Activated naive CD4-positive, alpha-beta T cell treated with Interleukin-2 at 50 U/mL for 16 hours (primary cell): ENCODE measurements at regions not wholly inside any gene's neighbourhood (a gene's known extent, or its start where the extent isn't known, plus 50 kb on each side); places are given as distances from the start of the nearest gene placed in this dataset.
"Not testable (repeated sequence)": the region's sequence is repeated elsewhere in the genome, so short reads cannot be mapped to it uniquely, and the experiment has no call there.

Experiments
- DNase-seq: peaks from one replicate; pipeline ENCODE4 v3.0.0-alpha.2; 2020

DNA sequence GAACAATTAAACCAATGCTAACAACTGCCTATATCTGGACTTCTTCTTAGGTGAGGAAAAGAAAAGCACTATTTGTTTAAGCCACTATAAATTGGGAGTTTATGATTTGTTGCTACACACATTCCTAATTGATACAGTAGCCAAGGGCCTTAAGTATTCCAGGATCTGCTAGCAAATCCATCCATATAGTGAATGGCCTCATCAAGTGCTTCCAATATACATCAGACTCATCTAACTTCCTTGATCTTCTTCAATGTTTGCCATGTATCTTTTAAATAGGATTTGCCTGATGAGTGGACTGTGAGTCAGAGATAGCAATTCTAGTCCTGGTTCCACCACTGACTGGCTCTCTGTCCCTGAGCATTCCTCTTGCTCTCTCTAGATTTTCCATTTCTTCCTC, 430.2 kb downstream of the OMA1 start:
- no peak for DNase-seq

DNA sequence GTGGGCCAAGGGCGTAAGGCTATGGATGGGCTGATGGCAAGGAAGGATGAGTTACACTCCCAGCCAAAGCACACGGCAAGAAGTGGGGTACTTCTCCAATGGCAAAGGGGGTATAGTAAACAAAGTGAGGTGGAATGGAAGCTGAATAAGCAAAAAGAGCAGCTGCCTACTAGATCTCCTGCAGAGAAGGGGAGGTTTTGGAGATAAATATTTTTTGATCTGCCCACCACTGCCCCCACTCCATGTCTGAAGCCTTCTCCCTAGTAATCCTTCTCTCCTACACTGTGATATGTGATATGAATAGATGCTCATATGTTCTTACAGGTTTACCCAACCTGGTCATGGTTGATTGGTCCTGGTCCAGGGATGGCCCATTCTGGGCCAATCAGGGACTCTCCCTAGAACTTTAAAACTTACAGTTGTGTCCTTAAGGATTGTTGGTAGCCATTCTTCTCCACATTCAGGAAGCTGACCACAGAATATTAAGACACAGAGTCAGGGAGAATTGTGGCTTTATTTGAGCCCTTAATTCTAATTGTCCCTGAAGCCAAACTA, 436.8 kb downstream of the OMA1 start:
- DNase-seq = no peak

DNA sequence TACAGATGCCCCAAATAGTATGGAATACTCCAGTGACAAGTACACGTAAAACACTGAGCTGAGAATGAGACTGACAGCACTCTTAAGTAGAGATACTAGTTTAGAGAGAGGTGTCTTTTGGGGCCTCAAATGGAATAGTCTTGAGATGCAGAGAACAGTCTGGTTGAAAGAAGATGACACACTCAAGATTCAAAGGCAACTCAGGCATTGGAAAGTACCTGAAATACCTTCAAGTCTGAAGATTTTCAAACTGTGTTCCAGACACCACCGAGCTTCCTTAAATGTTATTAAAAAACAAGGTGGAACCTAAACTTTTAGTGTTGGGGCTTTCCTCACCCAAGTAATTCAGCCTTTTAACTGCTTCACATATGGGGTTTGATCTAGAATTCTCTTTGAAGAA, 437.7 kb downstream of the OMA1 start:
- DNase-seq = no peak

DNA sequence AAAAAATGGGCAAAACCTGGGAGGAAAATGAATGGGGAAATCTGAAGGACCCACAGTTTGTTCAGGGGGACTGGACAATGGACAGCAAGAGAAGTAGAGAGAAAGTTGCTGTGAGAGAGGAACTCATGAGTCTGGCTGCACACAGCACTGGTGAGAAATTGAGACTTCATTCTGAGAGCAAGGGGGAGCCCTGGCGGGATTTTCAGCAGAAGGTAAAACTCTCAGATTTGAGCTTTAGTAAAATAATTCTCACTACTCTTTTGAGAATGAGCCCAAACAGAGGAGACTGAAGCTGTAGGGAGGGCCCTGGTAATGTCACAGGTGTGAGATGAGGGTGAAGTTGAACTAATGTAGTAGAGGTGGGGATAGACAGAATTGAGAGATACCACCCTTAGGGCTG, 438.6 kb downstream of the OMA1 start:
- DNase-seq = no peak

DNA sequence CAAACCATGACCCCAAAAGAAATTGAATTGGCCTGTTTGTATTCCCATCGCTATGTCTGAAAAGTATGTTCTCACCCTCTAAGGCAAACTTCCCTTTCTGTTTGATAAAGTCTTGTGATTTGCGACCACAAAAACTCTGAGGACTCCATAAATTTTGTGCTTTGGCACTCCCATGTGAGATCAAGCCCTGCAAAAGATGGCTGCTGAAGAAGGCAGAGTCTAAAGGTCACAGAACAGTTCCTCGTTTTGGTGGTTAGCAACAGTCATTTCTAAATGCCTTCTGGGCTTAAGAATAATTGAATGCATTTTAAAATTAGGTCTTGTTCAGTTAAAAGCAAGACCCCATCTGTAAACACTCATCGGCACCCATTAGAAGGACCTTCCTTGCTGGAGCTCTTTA, 441.6 kb downstream of the OMA1 start:
- DNase-seq = no peak

DNA sequence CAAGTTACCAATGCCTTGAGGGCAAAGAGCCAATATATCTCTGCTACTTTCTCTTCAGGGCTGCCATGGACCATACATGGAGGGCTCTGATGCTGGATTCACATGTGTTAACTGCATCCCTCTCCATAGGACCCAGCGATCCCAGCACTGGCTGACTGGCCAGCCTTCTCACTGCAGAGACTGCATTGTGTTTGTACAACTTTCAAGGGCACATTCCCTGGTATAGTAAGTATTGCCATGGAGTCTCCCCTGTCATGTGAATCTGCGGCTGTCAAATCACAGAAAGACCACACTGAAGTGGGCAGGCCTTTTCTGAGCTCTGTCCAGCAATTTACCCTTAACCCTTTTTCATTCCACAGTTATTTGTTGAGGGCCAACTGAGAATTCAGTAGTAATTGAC, 449.8 kb downstream of the OMA1 start:
- DNase-seq = no peak

DNA sequence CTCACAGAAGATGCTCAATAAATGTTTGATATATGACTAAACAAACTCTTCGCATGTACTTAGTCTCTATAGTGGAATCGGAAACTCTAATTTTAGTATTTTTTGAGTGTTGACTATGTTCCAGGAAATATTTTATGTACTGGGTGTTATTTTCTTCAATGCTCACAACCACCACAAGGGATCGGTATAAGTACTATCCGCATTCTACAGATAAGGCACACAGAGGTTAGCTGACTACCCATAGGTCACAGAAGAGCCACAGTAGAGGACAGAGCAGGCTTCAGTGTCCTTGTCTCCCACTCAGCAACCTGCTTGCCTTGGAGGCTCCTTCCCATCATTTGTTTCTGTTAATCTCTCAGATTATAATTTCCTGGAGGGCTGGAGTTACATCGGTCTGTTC, 451.3 kb downstream of the OMA1 start:
- no peak for DNase-seq

DNA sequence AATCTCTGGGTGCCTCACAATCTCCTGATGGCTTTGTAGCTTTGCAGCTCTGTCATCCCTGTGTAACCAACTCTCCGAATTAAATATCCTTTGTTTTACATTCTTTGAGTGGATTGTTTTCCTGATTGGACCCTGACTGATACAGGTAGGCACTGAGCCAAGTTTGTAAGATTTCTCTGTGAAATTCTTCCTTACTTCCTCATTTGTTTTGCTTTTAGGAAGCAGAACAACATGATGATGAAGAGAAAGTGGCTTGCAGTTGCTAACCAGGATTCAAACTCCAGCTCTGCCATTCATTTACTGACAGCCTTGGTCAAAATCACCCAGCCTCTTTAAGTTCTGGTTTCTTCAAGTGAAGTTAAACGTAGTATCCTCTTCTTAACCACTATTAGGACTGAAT, 452.3 kb downstream of the OMA1 start:
- DNase-seq = no peak

DNA sequence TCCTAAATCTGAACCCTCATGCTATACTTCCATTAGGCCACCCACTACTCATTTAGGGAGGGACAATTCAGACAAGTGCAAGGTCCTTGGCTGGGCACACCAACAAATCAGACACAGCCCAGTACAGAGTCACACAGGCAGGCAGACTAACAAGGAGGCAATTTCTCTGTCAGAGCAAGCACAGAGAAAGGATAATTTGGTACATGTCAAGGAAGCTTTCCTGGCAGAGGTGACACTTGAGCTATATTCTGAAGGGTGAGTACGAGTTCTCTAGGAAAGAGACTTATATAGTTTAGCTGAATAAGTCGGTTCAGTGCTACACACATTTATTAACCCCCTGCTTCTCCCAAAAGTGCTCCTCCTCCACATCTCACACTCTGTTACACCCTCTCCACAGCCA, 455.9 kb downstream of the OMA1 start:
- DNase-seq = no peak

DNA sequence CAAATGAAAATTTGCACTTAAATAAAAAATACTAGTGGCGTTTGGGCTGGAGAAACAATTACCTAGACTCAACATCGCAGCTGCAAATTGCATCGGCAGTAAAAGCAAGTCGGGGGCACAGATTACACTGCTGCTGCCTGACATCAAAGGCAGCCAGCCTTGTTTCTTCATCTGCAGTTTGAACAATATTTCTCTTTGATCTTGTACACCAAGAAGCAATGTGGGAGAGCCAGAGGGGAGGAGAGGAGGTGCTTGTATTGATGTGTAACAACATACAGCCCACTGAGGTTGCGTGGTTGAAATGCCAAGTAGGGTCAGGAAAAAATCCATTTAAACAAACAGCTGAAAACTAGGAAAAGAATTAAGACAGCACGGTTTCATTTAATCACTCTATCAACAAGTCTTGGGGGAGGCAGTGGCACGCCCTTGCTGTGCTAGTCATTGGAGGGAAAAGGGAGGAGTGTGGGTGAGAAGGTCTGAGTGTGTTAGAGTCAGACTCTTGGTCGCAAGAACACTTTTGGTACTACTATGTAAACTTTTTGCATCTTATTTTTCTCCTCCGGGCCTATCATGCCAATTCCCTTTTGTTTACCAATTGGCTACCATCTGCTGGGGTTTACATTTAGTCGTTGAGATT, 456.5 kb downstream of the OMA1 start:
- no peak for DNase-seq

DNA sequence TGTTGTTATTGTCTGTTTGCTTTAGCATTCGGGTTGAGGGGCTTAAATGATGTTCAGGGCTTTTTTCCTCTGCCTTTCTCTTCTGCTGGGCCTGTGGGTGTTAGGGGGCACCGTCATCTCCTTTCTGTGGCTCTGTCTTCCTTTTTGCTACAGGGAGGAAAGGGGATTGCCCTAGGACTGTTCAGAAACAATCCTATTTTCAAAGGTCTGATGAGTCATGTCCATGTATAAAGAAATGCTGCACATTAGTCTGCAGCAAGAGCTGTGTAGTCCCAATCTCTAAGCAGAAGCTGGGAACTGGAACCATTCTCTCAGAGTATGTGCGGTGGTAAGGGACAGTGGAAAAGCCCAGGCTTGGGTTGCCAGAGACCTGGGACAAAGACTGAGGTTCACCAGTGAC, 462.3 kb downstream of the OMA1 start:
- no peak for DNase-seq

DNA sequence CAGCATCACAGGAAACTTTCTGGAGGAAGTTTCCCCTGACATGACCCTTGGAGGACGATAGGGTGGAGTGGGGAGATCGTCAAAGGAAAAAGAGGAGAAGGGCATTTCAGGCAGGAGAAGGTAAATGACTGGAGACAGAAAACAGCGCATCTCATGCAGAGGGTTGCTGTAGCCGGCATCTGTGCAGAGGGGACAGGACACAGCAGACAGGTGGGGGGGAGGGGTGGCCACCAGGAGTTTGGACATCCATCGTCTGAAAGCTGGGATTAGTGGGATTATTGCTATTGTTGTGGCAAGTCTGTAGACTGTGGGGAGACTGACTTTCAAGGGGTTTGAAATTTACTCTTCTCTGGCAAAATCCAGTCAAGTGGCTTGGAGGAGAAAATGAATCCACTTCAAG, 463.9 kb downstream of the OMA1 start:
- no peak for DNase-seq

DNA sequence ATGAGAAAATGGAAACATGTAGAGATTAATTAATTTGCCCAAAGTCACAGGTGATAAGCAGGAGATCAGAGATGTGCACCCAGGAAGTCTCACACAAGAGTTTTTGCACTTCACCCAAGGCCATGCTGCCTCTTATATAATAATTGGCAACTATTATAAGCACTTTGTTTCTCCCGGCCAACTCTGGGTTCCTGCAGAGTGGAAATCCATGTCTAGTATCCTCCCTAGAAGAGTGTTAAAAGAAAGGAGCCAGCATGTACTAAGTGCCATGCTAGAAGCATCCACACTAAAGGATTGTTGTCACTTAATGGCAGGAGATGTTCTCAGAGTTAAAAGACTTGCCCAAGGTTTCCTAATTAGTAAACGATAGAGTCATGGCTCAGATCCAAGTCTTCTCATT, 470.3 kb downstream of the OMA1 start:
- no peak for DNase-seq

DNA sequence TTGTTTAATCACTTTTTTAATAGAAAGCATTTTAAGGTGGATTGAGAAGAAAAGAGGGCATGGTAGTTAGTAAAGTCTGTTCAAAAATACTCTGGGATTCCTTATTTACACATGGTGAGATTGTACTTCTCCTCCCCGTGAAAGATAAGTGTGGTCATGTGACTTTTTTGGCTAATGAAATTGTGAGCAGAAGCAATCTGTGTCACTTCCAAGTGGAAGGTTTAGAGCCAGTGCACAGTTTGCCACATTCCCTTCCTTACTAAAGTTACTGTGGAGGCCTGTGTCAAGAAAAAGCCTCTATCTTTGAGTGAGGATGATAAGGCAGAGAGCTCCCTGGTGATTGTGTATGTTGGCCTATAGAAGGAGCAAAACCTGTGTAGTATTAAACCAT, 471.3 kb downstream of the OMA1 start:
- DNase-seq = no peak

DNA sequence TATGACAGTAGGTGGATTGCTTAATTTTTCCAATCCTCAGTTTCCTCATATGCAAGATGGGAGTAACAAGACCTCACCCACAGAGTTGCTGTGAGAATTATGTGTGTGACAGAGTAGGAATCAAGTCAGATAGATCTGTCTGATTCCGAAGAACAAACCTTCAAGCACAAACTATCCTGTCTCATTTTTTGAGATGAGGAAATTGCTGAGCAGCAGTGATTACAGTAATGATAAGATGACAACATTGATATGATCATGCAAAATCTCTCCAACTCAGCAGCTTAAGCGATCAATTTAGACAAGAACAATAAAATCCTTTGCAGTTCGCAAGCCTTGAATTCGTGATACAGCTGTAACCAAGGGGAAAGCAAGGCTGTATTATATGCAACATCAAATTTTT, 474.1 kb downstream of the OMA1 start:
- no peak for DNase-seq

DNA sequence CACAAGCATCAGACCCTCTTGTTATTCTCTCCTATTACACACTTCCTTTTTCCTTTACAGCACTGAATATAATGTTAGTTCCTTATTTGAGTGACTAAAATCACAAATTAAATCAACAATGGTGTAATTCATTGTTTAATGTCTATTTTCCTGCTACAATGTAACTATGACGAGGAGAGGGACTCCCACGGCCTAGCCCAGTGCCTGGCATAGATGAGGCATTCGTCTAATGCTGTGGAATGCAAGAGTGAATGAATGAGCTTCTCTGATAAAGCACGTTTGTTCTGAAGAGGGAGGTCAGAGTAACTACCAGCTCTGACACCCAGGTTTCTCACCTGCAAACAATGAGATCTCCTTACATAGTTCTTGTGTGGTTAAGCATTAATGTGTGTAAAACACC, 479.4 kb downstream of the OMA1 start:
- DNase-seq = no peak

DNA sequence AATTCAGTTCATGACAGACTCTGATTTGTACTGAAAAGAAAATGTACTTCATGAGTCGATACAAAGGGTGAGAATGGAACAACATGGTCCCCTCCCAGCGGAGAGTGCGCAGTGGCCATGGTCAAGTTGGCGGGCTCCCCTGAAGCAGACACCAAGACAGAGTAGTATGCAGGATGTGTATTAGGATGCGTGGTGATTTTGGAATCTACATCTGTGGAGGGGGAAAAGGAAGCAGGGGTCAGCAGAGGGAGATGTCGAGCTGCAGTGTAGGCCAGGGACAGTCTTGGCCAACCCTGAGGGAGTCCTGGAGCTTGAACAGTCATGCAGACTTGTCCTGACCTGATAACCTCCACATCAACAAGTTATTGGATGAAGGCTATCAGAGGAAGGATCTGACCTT, 481.0 kb downstream of the OMA1 start:
- no peak for DNase-seq

DNA sequence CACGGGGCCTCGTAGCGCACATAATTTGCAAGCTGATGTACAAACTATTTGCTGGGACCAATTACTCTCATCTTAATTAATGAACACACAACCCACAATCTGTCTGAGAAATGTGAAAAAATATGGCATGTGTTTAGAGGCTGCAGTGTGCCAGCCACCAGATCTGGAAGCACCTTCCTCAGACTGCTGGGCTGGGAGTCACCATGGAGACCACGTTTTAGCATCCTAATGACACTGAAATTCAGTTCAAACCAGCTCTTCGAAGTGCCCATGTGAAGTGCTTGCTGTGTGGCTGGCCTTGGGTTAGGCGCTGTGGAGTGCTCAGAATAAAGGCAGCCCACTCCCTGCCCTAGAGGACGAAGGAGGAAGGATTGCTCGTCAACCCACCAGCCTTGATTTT, 482.4 kb downstream of the OMA1 start:
- DNase-seq = no peak

DNA sequence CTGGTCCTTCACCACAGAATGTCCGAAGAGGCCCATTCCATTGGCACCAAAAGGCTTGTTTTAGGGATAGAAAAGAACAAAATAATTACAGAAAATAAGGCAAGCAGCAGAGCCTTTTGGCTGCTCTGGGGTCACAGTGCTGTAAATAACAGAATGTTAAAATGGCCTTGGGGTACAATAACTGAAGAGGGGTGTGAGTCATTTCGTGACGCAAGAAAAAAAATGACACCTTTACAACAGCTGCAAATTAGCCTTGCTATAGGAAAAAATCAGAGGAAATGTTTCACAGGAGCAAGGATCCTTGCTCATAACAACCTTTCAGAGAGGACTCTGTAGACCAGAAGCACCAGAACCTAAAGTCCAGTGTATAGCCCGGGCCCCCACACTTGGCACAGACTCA, 483.4 kb downstream of the OMA1 start:
- DNase-seq = no peak

DNA sequence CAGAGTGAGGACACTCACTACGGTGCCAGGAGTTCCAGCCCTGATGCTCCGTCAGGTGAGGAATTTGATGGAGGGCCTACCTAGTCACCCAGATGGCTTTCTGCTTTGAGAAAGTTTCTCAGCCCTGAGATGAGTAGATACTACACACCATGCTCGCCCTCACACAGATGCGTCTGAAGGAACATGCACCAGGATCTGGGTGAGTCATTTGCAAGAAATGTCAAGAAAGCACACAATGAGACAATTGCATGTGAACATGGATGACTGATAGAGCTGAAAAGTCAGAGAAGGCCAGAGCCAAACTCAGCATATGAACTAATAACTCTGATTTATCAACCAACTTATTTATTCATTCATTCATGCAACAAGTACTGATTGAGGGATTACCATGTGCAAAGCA, 483.9 kb downstream of the OMA1 start:
- no peak for DNase-seq

DNA sequence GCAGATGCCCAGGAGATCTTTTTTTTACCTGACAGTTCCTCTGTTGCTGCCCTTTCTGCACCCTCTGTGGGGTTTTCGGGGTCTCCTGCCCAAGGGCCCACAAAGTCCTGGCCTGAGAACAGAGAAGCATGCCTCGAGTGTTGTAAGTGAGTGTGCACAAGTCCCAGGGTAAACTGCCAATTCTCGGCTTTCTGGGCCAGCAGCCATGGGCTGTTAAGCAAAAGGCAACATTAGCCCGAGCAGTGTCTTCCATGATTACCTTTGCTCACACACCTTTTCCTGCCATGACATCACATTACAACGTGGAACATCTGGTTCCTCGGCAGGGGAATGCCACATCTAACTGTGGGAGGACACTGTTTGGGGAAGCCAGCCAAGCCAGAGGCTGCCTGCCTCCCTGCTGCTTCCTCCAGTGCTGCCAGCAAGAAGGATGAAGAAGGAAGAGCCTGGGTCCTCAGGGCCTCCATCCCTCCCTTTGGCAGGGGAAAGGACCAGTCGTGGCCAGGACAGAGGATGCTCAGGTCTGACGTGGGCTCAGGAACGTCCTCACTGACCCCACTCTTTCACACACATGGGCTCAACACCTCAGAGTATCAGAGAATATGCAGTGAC, 485.9 kb downstream of the OMA1 start:
- no peak for DNase-seq

DNA sequence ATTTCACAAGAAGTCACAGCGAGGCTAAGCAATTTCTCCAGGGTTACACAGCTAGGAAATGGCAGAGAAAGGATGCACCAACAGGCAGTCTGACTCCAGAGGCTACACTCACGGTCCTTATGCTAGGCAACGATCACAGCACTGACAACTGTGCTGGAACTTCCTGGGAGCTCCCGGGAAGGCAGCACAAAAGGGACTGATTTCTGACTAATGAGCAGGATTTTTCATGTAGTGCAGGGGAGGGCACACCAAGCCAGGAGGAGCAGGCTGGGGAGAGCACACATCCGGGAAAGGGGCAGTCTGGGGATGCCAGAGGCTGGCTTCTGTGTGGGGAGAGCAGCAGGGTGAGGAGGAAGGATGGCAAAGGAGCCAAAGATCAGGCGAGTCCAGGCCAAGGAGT, 486.7 kb downstream of the OMA1 start:
- DNase-seq = no peak

DNA sequence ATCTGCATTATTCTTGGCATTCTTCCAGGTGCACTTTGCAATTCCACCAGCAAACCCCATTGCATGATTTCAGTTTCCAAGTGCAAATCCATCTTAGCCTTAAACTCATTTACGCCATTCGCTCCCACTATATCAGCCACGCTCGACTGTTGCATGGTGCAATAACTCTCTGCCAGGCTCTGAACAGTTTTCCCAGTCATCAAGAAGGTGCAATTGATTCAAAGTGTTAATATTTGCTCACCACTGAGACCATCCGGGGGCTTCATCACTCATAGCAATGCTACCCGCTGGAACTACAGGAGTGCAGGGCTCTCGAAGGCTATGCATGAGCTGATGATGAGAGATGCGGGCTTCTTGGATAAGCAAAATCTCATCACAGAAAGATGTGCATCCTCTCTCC, 488.2 kb downstream of the OMA1 start:
- no peak for DNase-seq

DNA sequence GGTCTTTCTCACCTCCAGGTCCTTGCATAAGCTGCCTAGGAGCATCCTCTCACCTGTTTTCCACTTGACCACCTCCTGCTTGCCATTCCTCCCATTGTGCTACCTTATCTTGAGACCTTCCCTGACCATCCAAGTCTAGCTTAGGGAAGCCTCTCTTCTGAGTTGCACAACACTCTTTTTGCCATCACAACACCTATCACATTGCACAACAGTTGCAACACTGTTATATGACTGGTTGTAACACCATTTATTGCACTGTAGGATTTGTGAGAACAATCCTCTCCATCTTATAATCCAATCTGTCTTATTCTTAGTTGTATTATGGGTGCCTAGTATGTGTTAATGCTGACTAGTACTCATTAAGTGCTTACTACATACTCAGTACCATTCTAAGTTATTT, 488.7 kb downstream of the OMA1 start:
- no peak for DNase-seq

DNA sequence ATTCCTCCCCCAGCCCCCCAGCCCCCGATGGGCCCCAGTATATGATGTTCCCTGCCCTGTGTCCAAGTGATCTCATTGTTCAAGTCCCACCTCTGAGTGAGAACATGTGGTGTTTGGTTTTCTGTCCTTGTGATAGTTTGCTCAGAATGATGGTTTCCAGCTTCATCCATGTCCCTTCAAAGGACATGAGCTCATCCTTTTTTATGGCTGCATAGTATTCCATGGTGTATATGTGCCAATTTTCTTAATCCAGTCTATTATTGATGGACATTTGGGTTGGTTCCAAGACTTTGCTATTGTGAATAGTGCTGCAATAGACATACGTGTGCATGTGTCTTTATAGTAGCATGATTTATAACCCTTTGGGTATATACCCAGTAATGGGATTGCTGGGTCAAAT, 495.3 kb downstream of the OMA1 start:
- not testable (repeated sequence) for DNase-seq
